ENCODE measurements at regions not wholly inside any gene's neighbourhood (a gene's known extent, or its start where the extent isn't known, plus 50 kb on each side); places are given as distances from the start of the nearest gene placed in this dataset.

GRCh38 chr4:59086410-59086809 lies 1976.2 kb upstream of the IGFBP7 start:
- TF ChIP-seq CTCF (IDR thresholded peaks at IDR 0.05; ENCODE audit: low read depth, low read length) = no peak
- H3K27ac ChIP-seq = no peak overlapping the region
- H3K4me1 ChIP-seq (ENCODE audit: low read depth) = no peaks in the 10 kb centered on the region
- no peaks in the 10 kb centered on the region for H3K36me3 ChIP-seq
- H3K27me3 ChIP-seq = no peaks in the 10 kb centered on the region
- no peaks in the 10 kb centered on the region for H3K9me3 ChIP-seq (ENCODE audit: low read depth)
- H3K4me3 ChIP-seq = no peak overlapping the region
- DNase-seq (ENCODE audit: low read depth in 1 of 2, low spot score in 1 of 2) = no peak

GRCh38 chr4:59091146-59092142 lies 1981.3 kb upstream of the IGFBP7 start:
- no peak overlapping the region for H3K27ac ChIP-seq
- H3K9me3 ChIP-seq (ENCODE audit: low read depth) = no peaks in the 10 kb centered on the region
- no peak for DNase-seq (ENCODE audit: low read depth in 1 of 2, low spot score in 1 of 2)
- no peaks in the 10 kb centered on the region for H3K36me3 ChIP-seq
- no peaks in the 10 kb centered on the region for H3K27me3 ChIP-seq
- no peak overlapping the region for H3K4me3 ChIP-seq
- peaks cover 3% of the 10 kb centered on the region for H3K4me1 ChIP-seq (ENCODE audit: low read depth)
- no peak for TF ChIP-seq CTCF (IDR thresholded peaks at IDR 0.05; ENCODE audit: low read depth, low read length)

GRCh38 chr4:59094505-59094904 lies 1984.3 kb upstream of the IGFBP7 start:
- no peaks in the 10 kb centered on the region for H3K27me3 ChIP-seq
- no peaks in the 10 kb centered on the region for H3K9me3 ChIP-seq (ENCODE audit: low read depth)
- no peak for DNase-seq (ENCODE audit: low read depth in 1 of 2, low spot score in 1 of 2)
- H3K4me1 ChIP-seq (ENCODE audit: low read depth) = peaks cover 7% of the 10 kb centered on the region
- no peaks in the 10 kb centered on the region for H3K36me3 ChIP-seq
- no peak overlapping the region for H3K4me3 ChIP-seq
- H3K27ac ChIP-seq = no peak overlapping the region
- no peak for TF ChIP-seq CTCF (IDR thresholded peaks at IDR 0.05; ENCODE audit: low read depth, low read length)

- H3K36me3 ChIP-seq = no peaks in the 10 kb centered on the region
- no peak for TF ChIP-seq CTCF (IDR thresholded peaks at IDR 0.05; ENCODE audit: low read depth, low read length)
- H3K27me3 ChIP-seq = no peaks in the 10 kb centered on the region
- no peak overlapping the region for H3K27ac ChIP-seq
- no peak overlapping the region for H3K4me3 ChIP-seq
- DNase-seq (ENCODE audit: low read depth in 1 of 2, low spot score in 1 of 2) = no peak
- no peaks in the 10 kb centered on the region for H3K9me3 ChIP-seq (ENCODE audit: low read depth)
- H3K4me1 ChIP-seq (ENCODE audit: low read depth) = no peaks in the 10 kb centered on the region
Measured at GRCh38 chr4:59102311-59102710, 1992.1 kb upstream of the IGFBP7 start.

GRCh38 chr4:59120287-59120814 lies 2010.2 kb upstream of the IGFBP7 start:
- Histone ChIP-seq H3K27ac (no peak overlapping the region), H3K4me1 (ENCODE audit: low read depth) (no peaks in the 10 kb centered on the region), H3K36me3 (no peaks in the 10 kb centered on the region)

More at GRCh38 chr4:59120287-59120814, 2010.2 kb upstream of the IGFBP7 start:
- DNase-seq (ENCODE audit: low read depth in 1 of 2, low spot score in 1 of 2) = no peak
- no peak for TF ChIP-seq CTCF (IDR thresholded peaks at IDR 0.05; ENCODE audit: low read depth, low read length)
- H3K9me3 ChIP-seq (ENCODE audit: low read depth) = no peaks in the 10 kb centered on the region
- H3K27me3 ChIP-seq = no peaks in the 10 kb centered on the region
- H3K4me3 ChIP-seq = no peak overlapping the region
